NCI-H2227 (cell line): ENCODE measurements at regions not wholly inside any gene's neighbourhood (a gene's known extent, or its start where the extent isn't known, plus 50 kb on each side); places are given as distances from the start of the nearest gene placed in this dataset.
"Not testable (repeated sequence)": the region's sequence is repeated elsewhere in the genome, so short reads cannot be mapped to it uniquely, and the experiment has no call there.

Source experiments
- DNase-seq: peaks from one replicate; lab custom pipeline; 2025; ENCODE audit not compliant: unreplicated experiment; lab: John Stamatoyannopoulos, UW

DNA sequence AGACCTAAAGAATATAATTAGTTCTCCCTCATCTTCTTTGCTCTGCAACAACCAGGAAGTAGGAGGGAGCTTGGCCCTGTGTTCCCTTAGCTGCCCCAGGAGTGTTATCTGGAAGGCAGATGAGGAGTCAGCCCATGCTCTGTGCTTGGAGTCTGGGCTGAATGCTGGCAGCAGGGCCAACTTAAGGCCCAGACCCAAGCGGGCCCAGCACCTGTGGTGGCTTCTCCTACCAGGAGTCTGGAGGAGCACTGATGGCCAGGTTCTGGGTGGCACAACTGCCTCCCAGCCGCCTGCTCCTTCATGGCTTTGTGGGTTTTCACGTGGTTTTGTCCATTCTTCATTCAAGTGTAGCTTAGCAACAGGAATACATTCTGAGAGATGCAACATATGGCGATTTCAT, 1910.7 kb upstream of the LRRTM1 start:
- no peak for DNase-seq

DNA sequence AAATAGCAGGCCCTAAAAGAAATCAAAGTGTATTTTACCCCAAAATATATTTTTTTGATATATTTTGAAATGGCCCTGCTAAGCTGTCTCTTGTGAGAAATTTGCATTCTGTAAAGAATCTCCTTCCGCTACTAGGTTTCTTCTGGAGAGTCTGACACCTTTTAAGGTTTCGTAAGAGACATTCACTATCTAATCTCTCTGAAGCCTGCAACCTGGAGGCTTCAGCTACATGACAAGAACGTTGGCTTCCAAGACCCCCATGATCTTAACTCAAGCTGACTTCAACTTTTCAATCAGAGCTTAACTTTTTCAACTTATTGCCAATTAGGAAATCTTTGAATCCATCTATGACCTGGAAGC, 1894.9 kb upstream of the LRRTM1 start:
- no peak for DNase-seq

DNA sequence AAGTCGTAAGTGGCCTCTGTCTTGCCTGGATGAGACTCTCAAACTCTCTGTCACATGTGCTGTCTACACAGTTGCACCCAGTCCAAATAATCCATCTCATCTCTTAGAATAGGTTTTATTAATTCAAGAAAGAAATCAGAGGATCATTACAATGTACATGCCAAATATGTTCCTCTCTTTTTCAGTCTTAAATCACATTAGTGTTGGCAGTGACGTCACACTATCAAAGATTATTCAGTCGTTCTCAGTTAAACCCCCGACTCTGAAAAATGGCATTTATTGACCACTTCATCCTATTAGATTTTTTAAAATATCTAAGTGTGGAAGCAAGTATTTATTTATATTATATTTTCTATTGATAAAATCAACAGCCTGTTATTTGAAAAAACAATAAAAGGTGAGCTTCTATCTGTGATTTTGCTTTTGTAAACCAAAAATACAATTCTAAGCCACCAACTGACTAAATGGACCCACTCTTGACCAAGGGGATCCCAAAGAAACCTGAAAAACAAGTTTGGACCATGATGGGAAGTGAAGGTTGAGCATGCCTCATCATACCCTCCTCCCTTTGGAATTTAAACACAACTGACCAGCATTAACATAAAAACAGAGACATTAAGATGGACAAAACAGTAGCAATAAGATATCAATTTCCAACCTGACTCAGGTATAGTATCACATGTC, 1894.4 kb upstream of the LRRTM1 start:
- no peak for DNase-seq

DNA sequence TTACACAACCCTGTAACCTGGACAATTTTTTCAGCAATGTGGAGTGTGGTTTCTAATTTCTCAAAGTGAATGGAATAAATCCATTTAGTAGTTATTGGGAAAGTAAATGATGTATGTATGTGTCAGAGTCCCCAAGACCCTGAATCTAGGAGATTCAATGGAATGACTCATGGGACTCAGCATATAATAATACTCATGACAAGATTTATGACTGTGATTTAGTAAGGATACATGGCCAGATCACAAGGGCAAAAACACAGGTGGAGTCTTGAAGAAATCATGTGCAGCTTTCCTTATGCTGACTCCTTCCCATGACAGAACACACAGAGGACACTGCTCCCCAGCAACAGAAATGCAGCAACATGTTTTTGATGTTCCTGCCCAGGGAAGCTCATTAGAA, 1877.7 kb upstream of the LRRTM1 start:
- DNase-seq = no peak

DNA sequence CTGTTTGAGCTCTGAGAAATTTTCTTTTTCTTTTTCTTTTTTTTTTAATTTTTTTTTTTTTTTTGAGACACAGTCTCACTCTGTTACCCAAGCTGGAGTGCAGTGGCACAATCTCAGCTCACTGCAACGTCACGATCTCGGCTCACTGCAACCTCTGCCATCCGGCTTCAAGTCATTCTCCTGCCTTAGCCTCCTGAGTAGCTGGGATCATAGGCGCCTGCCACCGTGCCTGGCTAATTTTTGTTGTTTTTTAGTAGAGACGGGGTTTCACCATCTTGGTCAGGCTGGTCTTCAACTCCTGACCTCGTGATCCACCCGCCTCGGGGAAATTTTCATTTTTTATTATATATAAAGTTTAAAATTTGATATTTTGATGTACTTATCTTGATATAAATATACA, 1870.7 kb upstream of the LRRTM1 start:
- not testable (repeated sequence) for DNase-seq

DNA sequence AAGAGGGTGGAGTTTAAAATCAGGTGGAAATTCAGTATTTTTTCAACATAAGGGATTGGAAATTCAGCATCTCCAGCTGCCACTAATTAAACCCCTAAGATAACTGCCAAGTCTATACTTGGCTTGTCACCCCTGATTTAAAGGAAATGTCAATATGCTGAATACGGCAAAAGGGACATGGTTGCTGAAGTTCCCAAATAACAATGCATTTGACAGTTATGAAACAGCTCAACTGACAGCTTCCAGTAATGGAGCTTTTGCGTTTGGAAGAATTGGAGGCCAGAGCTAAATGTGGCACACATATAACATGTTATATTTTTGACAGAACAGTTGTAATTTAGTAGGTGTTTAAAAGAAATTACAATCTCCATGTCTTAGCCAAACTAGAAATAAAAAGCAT, 1867.9 kb upstream of the LRRTM1 start:
- DNase-seq = no peak

DNA sequence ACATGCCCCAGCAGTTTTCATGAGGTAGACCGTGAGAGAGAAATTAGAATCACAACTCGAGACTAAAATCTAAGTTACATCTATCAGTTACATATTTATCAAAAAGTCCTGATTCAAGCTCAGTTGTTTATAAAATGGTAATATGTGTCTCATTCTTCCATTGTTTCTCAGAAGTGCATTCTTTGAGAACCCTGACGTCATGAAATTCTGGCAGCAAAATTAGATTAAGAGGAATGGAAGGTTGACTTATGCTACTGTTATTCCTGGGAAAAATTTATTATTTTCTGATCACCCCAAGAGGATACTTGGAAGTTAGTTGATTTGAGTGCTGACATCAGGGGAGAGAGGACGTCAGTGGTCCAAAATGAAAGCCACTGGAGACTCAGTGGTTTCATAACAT, 1864.8 kb upstream of the LRRTM1 start:
- DNase-seq = no peak

DNA sequence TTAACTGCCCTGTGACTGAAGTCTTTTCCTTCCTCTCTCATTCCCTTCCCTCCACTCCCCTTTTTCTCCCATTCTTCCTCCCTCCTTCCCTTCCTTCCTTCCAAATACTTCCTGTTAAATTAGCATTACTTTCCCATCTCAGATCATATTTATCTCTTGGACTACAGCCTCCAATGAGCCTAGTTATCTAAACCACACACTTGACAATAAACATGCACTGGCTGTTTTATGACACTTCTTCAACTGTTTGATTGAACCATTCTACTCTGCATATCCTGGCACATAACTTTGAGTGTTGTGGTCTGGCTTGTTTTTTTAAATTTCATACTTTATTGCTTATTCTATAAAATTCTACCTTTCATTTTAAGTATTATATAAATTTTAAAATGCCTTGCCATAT, 1860.8 kb upstream of the LRRTM1 start:
- DNase-seq = no peak

DNA sequence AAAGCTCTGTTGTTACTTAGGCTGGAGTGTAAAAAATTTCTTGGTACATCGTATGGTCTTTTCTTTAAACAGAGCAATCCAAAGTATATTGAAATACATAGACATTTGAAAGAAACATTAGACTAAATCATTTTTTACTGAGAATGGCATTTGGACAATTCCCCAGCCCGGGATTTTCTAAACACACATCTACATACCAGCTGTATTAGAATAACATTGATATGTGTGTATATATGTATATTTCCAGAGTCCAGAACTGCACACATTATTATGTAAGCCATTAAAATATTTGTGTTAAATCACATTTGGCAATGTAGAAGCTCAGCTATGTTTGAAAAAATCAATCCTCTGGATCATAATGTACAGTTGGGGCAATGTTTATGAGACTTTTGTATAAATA, 1853.6 kb upstream of the LRRTM1 start:
- DNase-seq = no peak

DNA sequence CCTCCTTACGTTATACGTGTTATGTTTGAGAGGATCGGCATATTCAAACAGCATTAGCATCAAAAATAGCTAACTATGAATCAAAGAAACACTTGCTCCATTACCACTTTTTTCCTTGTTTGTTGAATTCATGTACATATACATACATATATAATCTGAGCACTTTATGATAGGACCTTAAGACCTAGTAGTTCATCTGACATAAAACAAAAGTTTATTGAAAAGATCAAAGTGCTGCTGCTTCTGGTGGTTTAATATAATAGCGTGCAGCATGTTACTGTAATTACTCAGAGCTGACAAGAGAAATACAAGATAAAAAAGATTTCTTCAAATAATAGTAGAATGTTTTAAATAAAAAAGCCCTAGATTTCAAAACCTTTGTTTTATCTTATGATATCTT, 1850.9 kb upstream of the LRRTM1 start:
- no peak for DNase-seq

DNA sequence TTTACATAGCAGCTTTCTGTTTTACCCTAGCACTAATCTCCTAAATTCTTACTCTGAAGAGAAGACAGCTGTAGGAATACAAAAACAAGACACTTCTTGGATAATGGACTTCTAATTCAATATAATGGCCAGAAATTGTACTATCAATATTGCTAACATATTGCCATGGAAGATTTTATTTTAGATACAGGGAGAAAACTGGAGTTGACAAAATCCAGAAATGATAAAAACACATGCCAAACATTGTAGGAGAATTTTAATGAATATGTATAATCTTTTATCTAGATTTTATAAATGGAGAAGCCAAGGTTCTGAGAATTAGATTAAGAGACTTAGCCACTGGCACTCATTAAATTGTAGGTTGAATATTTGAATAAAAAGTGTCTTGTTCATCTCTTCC, 1838.8 kb upstream of the LRRTM1 start:
- DNase-seq = no peak

DNA sequence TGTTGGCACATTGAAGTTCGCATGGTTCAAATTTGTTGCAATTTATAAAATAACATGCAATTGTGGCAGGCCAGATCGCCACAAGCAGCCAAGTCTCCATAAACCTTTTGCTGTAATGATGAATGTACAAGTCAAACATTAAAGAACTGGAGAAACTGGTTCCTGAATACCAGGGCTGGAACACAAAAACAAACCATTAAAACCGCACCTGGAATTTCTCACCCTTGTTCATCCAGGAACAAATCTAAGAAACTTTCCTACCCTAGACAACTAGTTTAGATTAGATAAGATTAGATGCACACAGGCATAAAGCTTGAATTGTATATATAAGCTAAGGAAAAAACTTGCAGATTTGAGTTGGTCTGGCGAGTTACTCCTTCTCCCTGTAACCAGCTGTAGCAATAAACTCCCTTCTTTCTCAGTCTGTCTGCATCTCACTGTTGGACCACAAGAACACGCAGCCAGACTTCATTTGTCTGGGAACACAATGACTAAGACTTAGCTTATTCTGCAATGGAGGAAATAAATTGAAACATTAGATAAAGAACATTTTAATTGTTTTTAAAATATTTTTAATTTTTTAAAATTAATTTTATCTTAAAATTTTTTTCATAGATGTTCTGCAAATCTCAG, 1835.5 kb upstream of the LRRTM1 start:
- DNase-seq = no peak

DNA sequence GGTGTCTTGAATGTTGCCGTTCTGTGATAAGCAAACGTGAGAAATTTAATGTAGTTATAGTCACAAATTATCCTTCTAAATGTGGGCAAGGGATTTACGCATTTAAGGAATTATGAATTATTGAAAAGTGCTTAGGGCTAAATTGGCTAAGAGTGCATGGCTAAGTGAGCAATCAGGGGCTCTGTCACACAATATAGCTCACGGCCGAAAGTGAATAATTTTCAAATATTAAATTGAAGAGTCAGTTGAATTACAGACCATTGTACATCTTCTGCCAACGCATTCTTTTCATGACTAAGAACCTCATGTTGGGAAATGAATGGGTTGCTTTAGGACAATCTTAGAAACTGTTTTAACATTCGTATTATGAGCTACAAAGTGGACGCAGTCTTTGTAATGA, 1832.9 kb upstream of the LRRTM1 start:
- no peak for DNase-seq

DNA sequence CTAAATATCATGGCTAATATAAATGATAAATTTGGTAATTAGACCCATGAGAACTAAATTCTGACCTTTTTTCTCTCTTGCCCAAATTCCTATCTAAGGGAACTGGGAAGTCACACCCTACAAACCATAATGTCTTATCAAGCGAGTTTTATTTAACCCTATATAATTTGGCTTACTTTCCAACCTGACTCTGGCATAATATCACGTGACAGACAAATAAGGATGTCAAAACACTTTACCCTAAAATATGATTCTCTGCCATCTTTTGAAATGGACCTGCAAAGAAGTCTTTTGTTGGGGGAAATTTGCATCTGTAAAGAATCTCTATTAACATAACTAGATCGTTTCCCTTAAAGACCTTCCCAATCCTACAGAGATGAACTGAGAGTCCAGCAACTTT, 1823.5 kb upstream of the LRRTM1 start:
- DNase-seq = no peak

DNA sequence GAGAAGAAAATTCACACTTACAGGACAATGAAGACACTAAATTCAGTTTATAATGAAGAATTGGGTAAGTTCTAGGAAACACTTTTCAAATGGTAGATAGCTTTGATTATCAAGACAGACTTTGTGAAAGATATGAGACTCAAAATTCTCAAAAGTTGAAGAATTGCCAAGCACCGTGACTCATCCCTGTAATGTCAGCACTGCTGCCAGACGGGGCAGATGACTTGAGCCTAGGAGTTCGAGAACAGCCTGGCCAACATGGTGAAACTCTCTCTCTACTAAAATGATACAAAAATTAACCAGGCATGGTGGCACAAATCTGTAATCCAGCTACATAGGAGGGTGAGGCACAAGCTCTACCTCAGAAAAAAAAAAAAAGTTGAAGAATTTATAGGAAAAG, 1820.1 kb upstream of the LRRTM1 start:
- DNase-seq = no peak

DNA sequence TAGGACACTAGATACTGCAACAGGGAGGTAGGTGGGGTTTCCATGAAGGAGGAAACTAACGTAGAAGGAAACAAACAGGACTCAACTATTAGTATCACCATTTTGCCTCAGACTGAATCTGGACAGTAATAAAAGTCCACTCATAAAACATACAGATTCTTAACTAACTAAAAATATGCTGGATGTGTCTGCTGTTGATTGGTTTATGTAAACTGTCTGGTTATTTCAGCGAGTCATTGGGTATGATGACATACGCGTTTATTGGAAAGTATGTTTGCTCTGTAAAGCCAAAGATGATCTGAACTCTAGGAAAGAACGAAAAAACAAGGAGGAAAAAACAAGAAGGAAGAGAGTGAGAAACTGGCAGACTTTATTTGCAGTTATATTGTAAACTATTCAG, 1816.1 kb upstream of the LRRTM1 start:
- DNase-seq = no peak

DNA sequence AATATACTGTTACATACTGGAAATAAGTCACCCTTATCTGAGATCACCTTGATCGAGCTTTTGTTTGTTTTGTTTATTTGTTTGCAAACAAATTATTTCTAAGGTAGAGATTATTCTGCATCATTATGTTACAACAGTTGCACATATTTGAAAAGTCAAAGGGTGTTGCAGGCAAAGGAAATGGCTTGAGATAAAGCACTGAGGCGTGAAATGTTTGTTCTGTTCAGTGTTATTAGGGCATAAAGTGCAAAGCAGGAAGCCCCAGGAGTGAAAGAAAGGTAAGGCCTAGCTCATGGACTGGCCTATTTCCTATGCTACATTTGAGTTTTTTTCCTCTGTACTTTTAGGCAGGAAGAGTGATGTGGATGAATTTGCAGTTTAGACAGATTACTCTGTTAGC, 1815.6 kb upstream of the LRRTM1 start:
- no peak for DNase-seq

DNA sequence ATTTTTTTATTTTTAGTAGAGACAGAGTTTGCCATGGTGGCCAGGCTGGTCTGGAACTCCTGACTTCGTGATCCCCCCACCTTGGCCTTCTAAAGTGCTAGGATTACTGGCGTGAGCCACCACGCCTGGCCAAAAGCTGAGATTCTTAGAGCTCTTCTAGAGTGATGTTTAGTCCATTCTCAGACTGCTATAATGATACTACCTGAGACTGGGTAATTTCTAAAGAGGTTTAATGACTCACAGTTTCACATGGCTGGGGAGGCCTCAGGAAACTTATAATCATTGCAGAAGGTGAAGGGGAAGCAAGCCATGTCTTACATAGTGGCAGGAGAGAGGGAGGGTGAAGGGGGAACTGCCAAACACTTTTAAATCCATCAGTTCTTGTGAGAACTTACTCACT, 1804.9 kb upstream of the LRRTM1 start:
- no peak for DNase-seq

DNA sequence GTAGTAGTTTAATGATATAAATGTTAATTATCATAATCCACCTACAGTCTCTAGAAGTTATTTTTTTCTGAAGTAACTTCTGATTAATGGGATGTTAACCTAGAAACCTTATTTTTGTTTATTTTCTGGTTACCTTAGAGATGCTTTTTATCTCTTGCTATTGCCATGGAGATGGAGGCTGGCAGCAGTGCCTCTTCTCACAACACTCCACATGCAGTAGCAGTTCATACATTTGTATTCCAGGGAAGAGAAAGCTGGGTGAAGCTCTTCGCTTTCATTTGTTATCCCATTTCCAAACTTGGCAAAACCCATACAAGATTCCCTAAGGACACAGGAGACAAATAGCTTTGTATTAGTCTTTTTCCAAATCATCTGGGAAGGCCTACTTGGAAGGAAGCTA, 1794.1 kb upstream of the LRRTM1 start:
- DNase-seq = no peak

DNA sequence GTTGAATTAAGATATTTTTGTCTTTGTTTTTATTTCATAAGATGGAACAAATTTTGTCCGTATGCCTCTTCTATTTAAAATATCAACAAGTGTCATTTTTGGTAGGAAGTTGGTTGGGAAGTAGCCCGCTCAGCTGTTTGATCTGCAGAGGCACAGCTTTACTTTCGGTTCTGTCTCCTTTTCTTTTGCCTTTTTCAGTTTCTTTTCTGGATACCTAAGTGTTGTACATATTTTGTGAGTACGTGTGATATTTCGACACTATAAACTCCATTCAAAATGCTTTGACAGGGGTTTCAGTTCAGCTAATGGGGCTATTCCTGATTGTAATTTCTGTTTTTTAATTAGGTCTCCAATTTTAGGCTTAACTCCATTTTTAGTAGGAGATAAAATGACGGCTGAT, 1785.0 kb upstream of the LRRTM1 start:
- DNase-seq = no peak

DNA sequence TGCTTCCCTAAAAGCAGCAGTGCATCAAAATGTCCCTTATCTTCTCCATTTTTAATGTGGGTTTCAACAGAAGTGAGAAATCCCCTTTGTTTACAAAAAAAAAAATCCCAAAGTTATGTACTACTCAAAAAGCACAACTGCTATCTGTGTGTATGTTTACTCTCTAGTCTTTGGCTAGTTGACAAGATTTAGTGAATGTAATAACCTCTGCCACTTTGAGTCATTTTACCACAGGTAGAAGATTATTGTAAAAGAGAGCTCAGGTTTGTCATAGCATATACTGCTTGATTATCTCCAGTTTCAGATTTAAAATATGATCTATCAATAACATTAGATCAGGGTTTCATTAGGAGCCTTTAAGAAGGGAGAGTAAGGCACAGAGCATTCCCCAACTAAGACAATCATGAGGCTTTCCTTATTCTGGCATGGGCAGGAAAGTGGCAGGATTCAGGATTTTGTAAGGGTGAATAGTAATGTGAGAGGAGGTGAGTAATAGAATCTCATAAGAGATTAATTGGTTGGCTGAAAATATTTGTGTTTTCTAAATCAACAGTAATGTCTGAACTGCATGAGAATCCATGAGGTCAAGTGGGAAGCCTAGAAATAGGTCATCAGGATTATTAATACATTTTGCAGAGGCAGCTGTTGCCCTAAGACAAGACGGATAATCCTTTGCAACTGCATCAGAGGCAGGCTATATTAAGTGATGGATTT, 1780.3 kb upstream of the LRRTM1 start:
- no peak for DNase-seq

DNA sequence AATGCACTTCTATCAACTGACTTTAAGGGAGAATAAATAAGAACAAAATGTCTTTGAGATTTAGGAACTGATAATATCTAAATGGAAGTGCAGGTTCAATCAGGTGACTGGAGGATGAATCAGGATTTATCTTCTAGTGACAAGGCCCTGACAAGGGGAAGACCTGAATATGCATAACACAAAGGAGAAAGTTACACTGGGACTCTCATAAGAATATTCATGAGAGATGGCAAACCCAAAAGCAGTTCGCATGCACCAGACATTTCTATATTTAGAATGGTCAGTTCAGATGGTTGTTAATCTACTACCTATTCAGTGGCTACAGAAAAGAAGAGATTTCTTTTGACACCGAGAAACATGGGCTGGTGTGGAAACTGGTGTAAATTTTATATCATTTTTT, 1771.3 kb upstream of the LRRTM1 start:
- no peak for DNase-seq

DNA sequence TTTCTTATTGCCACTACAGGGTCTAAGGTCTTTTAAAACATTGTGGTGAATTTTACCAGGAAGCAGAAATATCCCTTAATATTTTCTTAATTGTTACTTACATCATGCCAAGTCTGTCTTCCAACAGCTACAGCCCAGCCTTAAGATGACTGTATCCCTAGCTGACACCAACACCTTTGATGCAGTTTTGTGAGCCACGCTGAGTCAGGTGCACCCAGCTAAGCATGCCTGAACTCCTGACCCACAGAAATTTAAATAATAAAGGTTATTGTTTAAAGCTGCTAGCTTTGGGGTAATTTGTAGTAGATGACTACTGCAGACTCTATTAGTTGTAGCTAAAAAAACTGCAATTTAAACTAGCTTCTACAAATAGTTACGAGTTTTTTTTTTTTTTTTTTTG, 1757.9 kb upstream of the LRRTM1 start:
- DNase-seq = no peak
